ENCODE measurements at regions not wholly inside any gene's neighbourhood (a gene's known extent, or its start where the extent isn't known, plus 50 kb on each side); places are given as distances from the start of the nearest gene placed in this dataset.
"Not testable (repeated sequence)": the region's sequence is repeated elsewhere in the genome, so short reads cannot be mapped to it uniquely, and the experiment has no call there.

DNA sequence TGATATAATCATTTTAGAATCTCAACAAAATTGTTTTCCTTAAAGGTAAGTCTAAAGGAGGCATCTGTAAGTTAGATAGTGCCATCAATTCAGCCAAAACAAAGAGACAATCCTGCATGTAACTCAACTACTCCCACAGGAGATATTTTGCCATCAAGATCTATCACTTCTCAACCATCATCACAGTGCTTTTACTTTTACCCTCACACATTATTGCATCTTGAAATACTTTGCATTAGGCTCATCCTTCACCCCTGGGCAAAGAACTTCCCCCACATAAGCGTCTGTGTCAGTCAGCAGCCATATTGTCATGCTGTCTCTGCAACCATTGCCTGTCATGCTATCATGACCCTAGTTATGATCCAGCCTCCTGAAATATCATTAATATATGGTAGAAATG lies 54.9 kb upstream of the NLGN1 start:
- TF ChIP-seq JUND (IDR thresholded peaks at IDR 0.05; ENCODE audit: low read depth) = no peak
- in situ Hi-C loops (cut with HindIII; ENCODE audit: low pct_unique_long_range_greater_than_20kb, low sequenced_read_pairs) = no loop called here
- no peak for DNase-seq (ENCODE audit: low read depth in 1 of 2, low spot score in 1 of 2)

DNA sequence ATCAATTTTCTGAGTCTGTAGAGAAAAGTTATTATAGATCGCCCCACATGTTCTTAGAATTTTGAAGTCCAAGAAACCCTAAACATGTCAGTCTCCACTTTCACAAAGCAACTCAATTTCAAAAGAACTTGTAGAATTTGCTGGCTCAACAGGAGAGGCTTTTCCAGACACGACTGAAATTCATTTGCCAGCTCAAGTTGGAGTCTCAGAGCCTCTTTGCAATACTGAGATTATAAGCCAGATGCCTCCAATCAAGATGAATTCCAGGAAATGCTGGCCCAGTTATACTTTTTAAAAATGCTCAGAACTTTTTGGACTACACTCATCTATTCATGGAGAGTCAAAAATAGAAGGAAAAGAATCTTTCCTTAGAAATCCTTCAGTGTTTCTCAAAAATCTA lies 56.9 kb upstream of the NLGN1 start:
- no peak for TF ChIP-seq JUND (IDR thresholded peaks at IDR 0.05; ENCODE audit: low read depth)
- DNase-seq (ENCODE audit: low read depth in 1 of 2, low spot score in 1 of 2) = no peak
- in situ Hi-C loops (cut with HindIII; ENCODE audit: low pct_unique_long_range_greater_than_20kb, low sequenced_read_pairs) = no loop called here

DNA sequence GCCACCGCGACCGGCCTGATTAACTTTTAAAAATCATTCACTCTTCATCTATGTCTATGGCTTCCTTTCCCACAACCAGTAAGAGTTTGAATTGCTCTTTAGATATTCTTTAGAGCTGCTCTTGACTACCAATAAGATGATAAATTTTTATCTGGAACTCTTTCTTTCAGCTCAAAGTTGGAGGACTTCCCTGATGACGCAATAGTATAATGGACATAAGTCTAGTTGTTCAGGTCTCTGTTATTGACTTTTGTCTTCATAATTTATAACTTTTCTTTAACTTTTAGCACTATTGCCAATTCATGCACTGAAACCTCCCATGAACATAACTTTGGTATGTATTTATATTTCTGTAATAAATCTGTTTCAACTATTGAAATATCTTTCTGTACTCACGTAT lies 61.3 kb upstream of the NLGN1 start:
- in situ Hi-C loops (cut with HindIII; ENCODE audit: low pct_unique_long_range_greater_than_20kb, low sequenced_read_pairs) = no loop called here
- TF ChIP-seq JUND (IDR thresholded peaks at IDR 0.05; ENCODE audit: low read depth) = no peak
- DNase-seq (ENCODE audit: low read depth in 1 of 2, low spot score in 1 of 2) = no peak

DNA sequence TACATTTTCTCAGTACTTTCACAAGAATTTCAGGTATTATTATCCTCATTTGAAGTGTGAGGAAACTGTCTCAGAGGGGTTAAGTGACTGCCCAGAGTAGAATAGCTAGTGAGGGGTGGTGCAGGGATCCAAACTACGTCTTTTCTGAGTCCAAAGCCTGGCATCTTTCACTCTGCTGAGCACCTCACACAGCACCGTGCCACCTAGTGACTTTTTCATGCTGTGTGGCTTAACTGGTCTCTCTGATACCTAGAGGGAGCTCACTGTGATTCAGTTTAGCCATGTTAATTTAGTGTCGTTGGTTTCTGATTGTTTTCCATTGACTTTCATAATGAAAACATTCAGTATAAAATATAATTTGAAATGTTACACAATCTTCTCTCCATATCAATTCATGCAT lies 91.4 kb upstream of the NLGN1 start:
- TF ChIP-seq JUND (IDR thresholded peaks at IDR 0.05; ENCODE audit: low read depth) = no peak
- peak in 1 of 2 experiments; percentile 19 for DNase-seq (ENCODE audit: low read depth in 1 of 2, low spot score in 1 of 2)
- in situ Hi-C loops (cut with HindIII; ENCODE audit: low pct_unique_long_range_greater_than_20kb, low sequenced_read_pairs) = no loop called here

- TF ChIP-seq JUND (IDR thresholded peaks at IDR 0.05; ENCODE audit: low read depth) = no peak
- no peak for DNase-seq (ENCODE audit: low read depth in 1 of 2, low spot score in 1 of 2)
- in situ Hi-C loops (cut with HindIII; ENCODE audit: low pct_unique_long_range_greater_than_20kb, low sequenced_read_pairs) = no loop called here
Measured at GRCh38 chr3:173304182-173304800, 93.3 kb upstream of the NLGN1 start.

- no peak for TF ChIP-seq JUND (IDR thresholded peaks at IDR 0.05; ENCODE audit: low read depth)
- no peak for DNase-seq (ENCODE audit: low read depth in 1 of 2, low spot score in 1 of 2)
- in situ Hi-C loops (cut with HindIII; ENCODE audit: low pct_unique_long_range_greater_than_20kb, low sequenced_read_pairs) = no loop called here
Measured at GRCh38 chr3:173301647-173302046, 95.9 kb upstream of the NLGN1 start.

DNA sequence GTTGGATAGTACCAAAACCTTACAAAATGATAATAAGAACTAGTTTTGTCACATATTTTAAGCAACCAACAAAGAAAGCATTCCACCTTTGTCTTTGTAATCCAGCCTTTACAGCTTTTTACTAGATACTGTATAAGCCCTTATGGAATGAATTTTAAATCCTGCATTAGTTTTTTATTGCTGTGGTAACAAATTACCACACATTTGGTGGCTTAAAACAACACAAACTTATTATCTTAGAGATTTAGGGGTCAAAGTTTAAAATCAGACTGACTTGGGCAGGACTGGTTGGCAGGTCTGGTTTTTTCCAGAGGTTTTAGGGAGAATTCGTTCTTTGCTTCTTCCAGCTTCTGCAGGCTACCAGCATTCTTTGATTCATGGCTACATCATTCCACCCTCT lies 108.5 kb upstream of the NLGN1 start:
- TF ChIP-seq JUND (IDR thresholded peaks at IDR 0.05; ENCODE audit: low read depth) = no peak
- DNase-seq (ENCODE audit: low read depth in 1 of 2, low spot score in 1 of 2) = no peak
- in situ Hi-C loops (cut with HindIII; ENCODE audit: low pct_unique_long_range_greater_than_20kb, low sequenced_read_pairs) = no loop called here

GRCh38 chr3:173287361-173287760 lies 110.2 kb upstream of the NLGN1 start:
- peak; percentile 36; the same call in 1 of the 2 replicates for TF ChIP-seq JUND (IDR thresholded peaks at IDR 0.05; ENCODE audit: low read depth)
- in situ Hi-C loops (cut with HindIII; ENCODE audit: low pct_unique_long_range_greater_than_20kb, low sequenced_read_pairs) = no loop called here
- DNase-seq (ENCODE audit: low read depth in 1 of 2, low spot score in 1 of 2) = peak; percentile 75 to 84

- DNase-seq (ENCODE audit: low read depth in 1 of 2, low spot score in 1 of 2); in situ Hi-C loops (cut with HindIII; ENCODE audit: low pct_unique_long_range_greater_than_20kb, low sequenced_read_pairs): not testable (repeated sequence)
Measured at GRCh38 chr3:173286507-173286906, 111.0 kb upstream of the NLGN1 start.

DNA sequence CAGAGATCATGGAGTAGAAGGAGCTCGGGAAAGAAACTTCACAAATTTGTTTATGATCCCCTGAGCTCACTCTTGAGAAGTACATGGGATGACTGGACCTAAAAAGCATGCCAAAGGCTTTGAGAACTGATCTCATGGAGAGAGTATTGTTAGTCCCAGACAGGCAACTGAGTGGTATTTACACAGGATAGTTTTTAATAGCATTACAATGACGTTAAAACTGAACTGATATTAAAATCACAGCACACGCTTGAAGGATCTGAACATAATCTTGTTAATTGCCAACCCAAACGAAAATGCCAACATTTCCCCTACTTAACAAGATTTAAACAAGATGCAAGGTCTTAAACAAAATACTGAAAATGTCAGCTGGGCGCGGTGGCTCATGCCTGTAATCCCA lies 113.2 kb upstream of the NLGN1 start:
- in situ Hi-C loops (cut with HindIII; ENCODE audit: low pct_unique_long_range_greater_than_20kb, low sequenced_read_pairs) = no loop called here
- no peak for DNase-seq (ENCODE audit: low read depth in 1 of 2, low spot score in 1 of 2)
- no peak for TF ChIP-seq JUND (IDR thresholded peaks at IDR 0.05; ENCODE audit: low read depth)

- TF ChIP-seq JUND (IDR thresholded peaks at IDR 0.05; ENCODE audit: low read depth) = no peak
- in situ Hi-C loops (cut with HindIII; ENCODE audit: low pct_unique_long_range_greater_than_20kb, low sequenced_read_pairs) = no loop called here
- DNase-seq (ENCODE audit: low read depth in 1 of 2, low spot score in 1 of 2) = no peak
Measured at GRCh38 chr3:173275740-173276139, 121.8 kb upstream of the NLGN1 start.

DNA sequence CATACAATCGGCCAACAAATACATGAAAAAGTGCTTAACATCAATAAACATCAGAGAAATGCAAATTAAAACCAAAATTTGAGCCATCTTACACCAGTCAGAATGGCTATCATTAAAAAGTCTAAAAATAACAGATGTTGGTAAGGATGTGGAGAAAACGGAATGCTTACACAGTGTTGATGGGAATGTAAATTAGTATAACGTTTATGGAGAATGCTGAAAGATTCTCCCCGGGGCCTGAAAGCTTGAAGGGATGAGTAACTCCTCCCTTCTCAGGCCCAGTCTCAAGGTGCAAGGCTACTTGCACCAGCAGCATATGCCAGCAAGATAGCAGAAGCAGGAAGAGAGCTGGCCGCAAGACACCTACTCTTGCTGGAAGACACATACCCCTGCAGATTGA lies 123.7 kb upstream of the NLGN1 start:
- in situ Hi-C loops (cut with HindIII; ENCODE audit: low pct_unique_long_range_greater_than_20kb, low sequenced_read_pairs) = no loop called here
- no peak for DNase-seq (ENCODE audit: low read depth in 1 of 2, low spot score in 1 of 2)
- no peak for TF ChIP-seq JUND (IDR thresholded peaks at IDR 0.05; ENCODE audit: low read depth)

GRCh38 chr3:173268781-173269180 lies 127.7 kb upstream of the SPATA16 start:
- DNase-seq (ENCODE audit: low read depth in 1 of 2, low spot score in 1 of 2) = no peak
- in situ Hi-C loops (cut with HindIII; ENCODE audit: low pct_unique_long_range_greater_than_20kb, low sequenced_read_pairs) = no loop called here
- no peak for TF ChIP-seq JUND (IDR thresholded peaks at IDR 0.05; ENCODE audit: low read depth)

DNA sequence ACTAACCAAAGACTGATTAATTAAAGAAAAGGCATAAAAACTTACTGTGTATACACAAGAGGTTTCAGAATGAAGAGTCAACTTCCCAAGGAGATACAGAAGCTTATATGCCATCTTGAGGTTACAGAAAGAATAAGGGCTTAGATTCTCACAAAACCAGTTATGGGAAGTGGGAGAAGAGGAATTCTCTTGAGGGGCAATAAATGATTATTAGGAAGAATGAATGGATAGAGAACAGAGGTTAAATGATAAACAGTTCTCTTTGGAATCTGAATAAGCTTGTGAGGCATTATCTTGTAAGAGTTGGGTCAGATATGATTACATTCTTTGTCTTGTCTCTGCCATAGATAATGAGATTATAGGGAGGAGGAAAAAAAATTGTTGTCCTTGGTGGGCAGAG lies 126.7 kb upstream of the SPATA16 start:
- in situ Hi-C loops (cut with HindIII; ENCODE audit: low pct_unique_long_range_greater_than_20kb, low sequenced_read_pairs) = no loop called here
- TF ChIP-seq JUND (IDR thresholded peaks at IDR 0.05; ENCODE audit: low read depth) = no peak
- no peak for DNase-seq (ENCODE audit: low read depth in 1 of 2, low spot score in 1 of 2)

All from T47D (cell line).